GM18519 (cell line): ENCODE measurements at regions not wholly inside any gene's neighbourhood (a gene's known extent, or its start where the extent isn't known, plus 50 kb on each side); places are given as distances from the start of the nearest gene placed in this dataset.
A peak's percentile ranks its signal among the peaks of the same experiment; 100 is the strongest.

ENCODE experiments used
- ATAC-seq: cut with Tn5 transposase; IDR thresholded peaks from one replicate; pipeline ENCODE4 v1.9.1; 2021; ENCODE audit warnings: mild to moderate bottlenecking, moderate library complexity; ENCODE audit not compliant: unreplicated experiment, low FRiP score

GRCh38 chr3:106624154-106624553 lies 753.1 kb upstream of the CCDC54 start:
- no peak for ATAC-seq

GRCh38 chr3:106628407-106628806 lies 748.8 kb upstream of the CCDC54 start:
- ATAC-seq, result no peak

GRCh38 chr3:106629215-106629832 lies 747.9 kb upstream of the CCDC54 start:
- ATAC-seq, result peak; percentile 66

- ATAC-seq, result no peak
Observed at GRCh38 chr3:106631373-106632108, 745.7 kb upstream of the CCDC54 start.

- ATAC-seq, result no peak
Observed at GRCh38 chr3:106635271-106635670, 742.0 kb upstream of the CCDC54 start.

GRCh38 chr3:106635826-106636225 lies 741.4 kb upstream of the CCDC54 start:
- no peak for ATAC-seq

GRCh38 chr3:106640353-106640752 lies 736.9 kb upstream of the CCDC54 start:
- ATAC-seq, result no peak

GRCh38 chr3:106642161-106642560 lies 735.1 kb upstream of the CCDC54 start:
- ATAC-seq, result no peak

GRCh38 chr3:106643684-106644161 lies 733.5 kb upstream of the CCDC54 start:
- ATAC-seq, result no peak

GRCh38 chr3:106673926-106674569 lies 703.2 kb upstream of the CCDC54 start:
- ATAC-seq, result no peak

- ATAC-seq, result no peak
Observed at GRCh38 chr3:106675451-106675850, 701.8 kb upstream of the CCDC54 start.

- no peak for ATAC-seq
Observed at GRCh38 chr3:106678657-106679390, 698.4 kb upstream of the CCDC54 start.

- no peak for ATAC-seq
Observed at GRCh38 chr3:106683953-106684620, 693.2 kb upstream of the CCDC54 start.

- no peak for ATAC-seq
Observed at GRCh38 chr3:106685745-106686144, 691.5 kb upstream of the CCDC54 start.

GRCh38 chr3:106687905-106688304 lies 689.3 kb upstream of the CCDC54 start:
- ATAC-seq, result no peak

GRCh38 chr3:106688464-106688863 lies 688.8 kb upstream of the CCDC54 start:
- no peak for ATAC-seq

GRCh38 chr3:106691476-106691875 lies 685.8 kb upstream of the CCDC54 start:
- no peak for ATAC-seq

- ATAC-seq, result no peak
Observed at GRCh38 chr3:106692624-106693023, 684.6 kb upstream of the CCDC54 start.

GRCh38 chr3:106699122-106699521 lies 678.1 kb upstream of the CCDC54 start:
- ATAC-seq, result no peak

- no peak for ATAC-seq
Observed at GRCh38 chr3:106700981-106701380, 676.3 kb upstream of the CCDC54 start.
